Activated CD4-positive, alpha-beta T cell treated with anti-CD3 and anti-CD28 coated beads for 36 hours (primary cell): ENCODE measurements at regions not wholly inside any gene's neighbourhood (a gene's known extent, or its start where the extent isn't known, plus 50 kb on each side); places are given as distances from the start of the nearest gene placed in this dataset.
"Not testable (repeated sequence)": the region's sequence is repeated elsewhere in the genome, so short reads cannot be mapped to it uniquely, and the experiment has no call there.

Experiments
- ATAC-seq: fragments of 200-7000 bp; cut with Tn5 transposase; one replicate; pipeline ENCODE4 v1.10.0; 2021; ENCODE audit warnings: mild to moderate bottlenecking, moderate library complexity
- CTCF ChIA-PET: fragments of 350-600 bp; sonication (Branson Sonifier 250); formaldehyde crosslinking; loops from one replicate; lab custom pipeline; 2021; ENCODE audit warnings: antibody characterized with exemption; lab: Charles Lee
- POLR2A ChIA-PET: fragments of 350-600 bp; sonication (Branson Sonifier 250); formaldehyde crosslinking; loops from one replicate; lab custom pipeline; 2021; ENCODE audit warnings: antibody characterized with exemption, inconsistent platforms; lab: Charles Lee
- DNase-seq: peaks from one replicate; pipeline ENCODE4 v3.0.0-alpha.2; 2020
- H3K27ac Mint-ChIP-seq: one replicate; pipeline ENCODE4 v1.8.0; 2021; ENCODE audit warnings: mixed read lengths
- H3K27me3 Mint-ChIP-seq: one replicate; pipeline ENCODE4 v1.8.0; 2021; ENCODE audit warnings: mixed read lengths
- H3K36me3 Mint-ChIP-seq: one replicate; pipeline ENCODE4 v1.8.0; 2021; ENCODE audit warnings: low read depth, mixed read lengths
- H3K4me1 Mint-ChIP-seq: one replicate; pipeline ENCODE4 v1.8.0; 2021; ENCODE audit warnings: mixed read lengths
- H3K4me3 Mint-ChIP-seq: one replicate; pipeline ENCODE4 v1.8.0; 2021; ENCODE audit warnings: mild to moderate bottlenecking, moderate library complexity, mixed read lengths
- H3K9me3 Mint-ChIP-seq: one replicate; pipeline ENCODE4 v1.8.0; 2021; ENCODE audit warnings: low read depth, mixed read lengths
- intact Hi-C, 2 experiments: fragments of 100-400 bp; cut with DNase I in 1 of 2; cut with micrococcal nuclease in 1 of 2; formaldehyde crosslinking; loops; one replicate each; pipeline versions ENCODE4 v1.14.2 to v1.15.1; 2022 to 2024; cut with DNase I, micrococcal nuclease

DNA sequence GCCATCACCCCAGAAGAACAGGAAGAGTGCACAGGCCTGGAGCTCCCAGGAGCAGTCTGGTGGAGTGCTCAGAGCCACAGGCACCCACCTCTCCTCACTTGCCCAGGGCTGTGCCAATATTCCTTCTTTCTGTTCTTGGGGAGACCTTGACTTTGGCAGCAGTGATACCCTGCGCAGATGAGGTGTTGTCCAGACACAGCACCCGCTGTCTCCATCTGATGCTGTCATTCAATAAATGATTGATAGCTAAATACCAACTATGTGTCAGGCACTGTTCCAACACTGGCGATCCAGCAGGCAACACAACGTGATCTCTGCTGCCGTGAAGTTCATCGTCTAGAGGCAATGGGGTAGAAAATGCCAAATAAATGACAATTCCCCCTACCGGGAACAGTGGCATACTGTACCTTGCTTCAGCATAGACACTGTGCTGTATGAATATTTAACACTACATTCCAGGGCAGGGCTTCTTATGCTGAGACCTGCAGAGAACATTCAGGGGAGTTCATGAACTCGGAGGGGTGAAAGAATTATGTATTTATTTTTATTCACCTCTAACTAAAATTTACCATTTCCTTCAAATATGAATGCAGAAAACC is 320.5 kb upstream of the NCKAP5 start:
- H3K36me3 Mint-ChIP-seq: no peaks in the 10 kb centered on the region
- no peak overlapping the region for H3K27ac Mint-ChIP-seq
- H3K4me1 Mint-ChIP-seq: no peaks in the 10 kb centered on the region
- no peak for DNase-seq
- intact Hi-C loops: loop anchor here (5.0 kb wide), 4 partner anchors 214 to 1009 kb away; partner anchors contain the start of gene MGAT5 (in 1 of the 2)
- H3K4me3 Mint-ChIP-seq: no peak overlapping the region
- ATAC-seq: no peak
- ChIA-PET POLR2A (no interaction called here), CTCF (interaction anchor here (0.8 to 1.2 kb wide), 3 partner anchors 8 to 524 kb away, joined by 3 to 4 read pairs (median 3); no protein-coding TSS in a partner anchor)
- no peaks in the 10 kb centered on the region for H3K9me3 Mint-ChIP-seq
- peaks cover 9% of the 10 kb centered on the region for H3K27me3 Mint-ChIP-seq

DNA sequence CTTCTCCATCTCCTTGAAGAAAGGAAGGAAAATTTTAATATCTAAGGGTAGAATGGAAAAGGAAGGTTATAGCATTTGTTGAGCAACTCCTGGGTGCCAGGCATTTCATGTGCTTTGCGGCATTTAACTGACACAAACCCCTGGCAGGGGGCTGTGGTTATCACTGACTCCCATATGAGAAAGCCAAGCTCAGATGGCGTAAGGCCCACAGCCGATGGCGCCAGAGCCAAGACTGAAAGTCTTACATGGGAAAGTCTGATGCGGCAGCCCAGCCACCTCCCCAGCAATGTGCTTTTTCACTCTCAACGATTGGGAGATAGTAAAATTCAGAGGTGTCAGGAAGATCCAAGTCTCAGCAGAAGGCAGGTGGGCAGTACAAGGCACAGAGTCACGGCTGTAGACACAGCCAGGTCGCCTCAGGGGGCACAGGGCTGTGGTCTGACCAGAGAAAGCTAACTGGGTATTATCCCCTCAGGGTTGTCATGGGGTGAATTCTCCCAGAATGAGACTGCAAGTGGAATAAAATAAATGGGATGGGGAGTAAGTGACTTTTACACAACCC is 324.2 kb upstream of the NCKAP5 start:
- intact Hi-C loops: no loop called here
- POLR2A ChIA-PET: no interaction called here

DNA sequence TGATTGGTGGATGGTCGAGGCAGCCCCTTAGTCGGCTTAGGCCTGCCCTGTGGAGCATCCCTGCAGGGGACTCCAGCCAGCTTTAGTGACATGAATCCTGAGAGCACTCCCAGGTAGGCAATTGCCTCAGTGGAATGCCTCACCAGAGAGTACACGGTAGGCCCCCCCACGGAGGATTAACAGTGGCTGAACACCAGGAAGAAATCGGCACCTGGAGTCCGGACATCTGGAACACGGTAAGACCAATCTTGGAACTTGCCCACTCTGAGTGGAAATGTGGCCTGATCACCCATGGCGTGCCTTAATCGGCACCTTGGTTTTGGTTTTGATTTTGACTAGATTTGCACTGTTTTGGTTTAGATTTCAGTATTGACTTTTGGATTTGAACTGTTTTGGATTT is 326.2 kb upstream of the NCKAP5 start:
- Mint-ChIP-seq H3K9me3 (peaks cover 9% of the 10 kb centered on the region), H3K4me1 (no peaks in the 10 kb centered on the region), H3K27ac (no peak overlapping the region), H3K36me3 (no peaks in the 10 kb centered on the region), H3K27me3 (peaks cover 5% of the 10 kb centered on the region), H3K4me3 (no peak overlapping the region)
- DNase-seq: no peak
- POLR2A ChIA-PET: no interaction called here
- intact Hi-C loops: no loop called here
- ATAC-seq: no peak
- CTCF ChIA-PET: no interaction called here

More for the DNA sequence above, 324.2 kb upstream of the NCKAP5 start:
- ATAC-seq: no peak
- Mint-ChIP-seq H3K27me3 (peaks cover 5% of the 10 kb centered on the region), H3K9me3 (peaks cover 9% of the 10 kb centered on the region), H3K4me1 (no peaks in the 10 kb centered on the region), H3K4me3 (no peak overlapping the region), H3K27ac (no peak overlapping the region), H3K36me3 (no peaks in the 10 kb centered on the region)
- CTCF ChIA-PET: no interaction called here
- no peak for DNase-seq

DNA sequence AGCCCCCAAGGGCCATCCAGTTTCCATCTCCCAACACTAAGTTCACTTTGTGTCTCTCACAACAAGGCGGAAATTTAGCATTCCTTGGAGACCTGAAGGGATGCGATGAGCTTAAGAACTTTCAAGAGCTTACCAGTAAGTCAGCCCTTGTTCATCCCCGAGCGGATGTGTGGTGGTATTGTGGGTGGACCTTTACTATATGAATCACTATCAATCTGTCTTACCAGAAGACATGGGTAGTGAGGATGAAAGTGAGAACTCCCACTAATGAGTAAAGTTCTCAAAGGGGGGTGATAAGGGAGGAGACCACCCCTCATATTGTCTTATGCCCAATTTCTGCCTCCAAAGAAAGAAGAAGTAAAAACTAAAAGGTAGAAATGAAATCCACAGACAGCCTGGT is 329.6 kb upstream of the NCKAP5 start:
- POLR2A ChIA-PET, H3K9me3 Mint-ChIP-seq, H3K36me3 Mint-ChIP-seq, intact Hi-C loops, H3K27ac Mint-ChIP-seq, CTCF ChIA-PET, DNase-seq, H3K27me3 Mint-ChIP-seq, H3K4me3 Mint-ChIP-seq, ATAC-seq, H3K4me1 Mint-ChIP-seq: not testable (repeated sequence)

DNA sequence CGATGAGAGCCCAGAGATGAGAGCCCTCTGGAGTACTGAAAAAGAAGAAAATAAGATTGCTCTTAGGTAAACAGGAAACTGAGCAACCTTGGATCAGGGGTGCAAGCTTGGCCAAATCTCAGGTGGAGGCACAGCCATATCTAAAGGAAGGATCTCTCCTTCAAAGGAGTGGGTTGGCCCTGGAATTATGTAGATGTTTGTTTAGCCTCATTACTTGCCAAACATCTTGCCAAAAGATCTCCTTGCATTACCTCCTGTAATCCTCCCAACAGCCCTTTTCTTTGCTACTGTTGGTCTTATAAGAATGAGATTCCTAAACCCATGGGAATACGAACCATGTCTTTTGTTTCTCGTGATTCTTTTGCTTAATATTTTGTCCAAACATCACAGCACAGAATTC is 332.6 kb upstream of the NCKAP5 start:
- ATAC-seq (no peak), DNase-seq (no peak)
- Mint-ChIP-seq H3K4me3 (no peak overlapping the region), H3K9me3 (no peaks in the 10 kb centered on the region), H3K4me1 (no peaks in the 10 kb centered on the region), H3K27me3 (peaks cover 6% of the 10 kb centered on the region), H3K27ac (no peak overlapping the region), H3K36me3 (no peaks in the 10 kb centered on the region)
- intact Hi-C loops: no loop called here
- ChIA-PET POLR2A (no interaction called here), CTCF (no interaction called here)

DNA sequence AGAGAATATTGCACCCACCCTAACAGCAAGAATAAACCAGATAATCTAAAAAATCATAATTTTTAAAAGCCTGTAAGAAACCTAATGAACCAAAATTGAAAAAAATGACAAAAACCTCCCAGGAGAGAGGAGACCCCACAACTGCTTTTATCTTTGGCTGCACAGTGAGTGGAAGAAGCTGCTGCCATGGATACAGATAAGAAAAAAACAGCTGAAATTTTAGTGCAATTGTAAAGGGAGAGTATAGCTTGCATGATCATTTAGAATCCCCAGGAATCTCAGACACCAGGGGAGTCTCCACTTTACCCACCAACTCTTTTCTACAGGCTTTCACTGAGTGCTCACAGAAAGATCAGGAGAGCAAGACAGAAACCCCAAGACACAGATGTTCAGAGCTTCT is 338.1 kb upstream of the NCKAP5 start:
- Mint-ChIP-seq H3K36me3 (no peaks in the 10 kb centered on the region), H3K4me1 (no peaks in the 10 kb centered on the region), H3K27me3 (peaks cover 19% of the 10 kb centered on the region), H3K27ac (no peak overlapping the region), H3K9me3 (no peaks in the 10 kb centered on the region), H3K4me3 (no peak overlapping the region)
- no peak for DNase-seq
- intact Hi-C loops: no loop called here
- ChIA-PET CTCF (interaction anchor here (0.6 to 1.4 kb wide), 2 partner anchors 21 to 895 kb away, joined by 3 to 7 read pairs; no protein-coding TSS in a partner anchor), POLR2A (no interaction called here)
- ATAC-seq: no peak

DNA sequence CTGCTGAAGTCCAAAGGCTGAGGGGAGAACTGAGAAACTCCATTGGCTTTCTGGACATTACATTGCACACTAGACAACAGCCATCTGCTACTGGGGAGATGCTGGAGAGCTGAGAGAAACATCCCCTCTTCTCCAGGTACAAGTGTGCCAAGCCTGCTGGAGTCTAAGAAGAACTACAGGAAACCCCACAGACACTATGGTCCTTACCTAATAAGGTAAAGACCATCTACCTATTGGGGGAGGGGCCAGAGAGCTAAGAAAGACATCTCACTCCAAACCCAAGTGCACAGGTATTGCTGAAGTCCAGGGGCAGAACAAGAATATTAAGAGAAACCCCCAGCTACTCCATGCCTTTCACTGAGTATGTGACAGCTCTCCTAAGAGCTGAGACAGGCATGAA is 338.7 kb upstream of the NCKAP5 start:
- ChIA-PET CTCF (no interaction called here), POLR2A (no interaction called here)
- H3K27me3 Mint-ChIP-seq: peaks cover 18% of the 10 kb centered on the region
- intact Hi-C loops: no loop called here
- no peak overlapping the region for H3K27ac Mint-ChIP-seq
- no peak overlapping the region for H3K4me3 Mint-ChIP-seq
- H3K9me3 Mint-ChIP-seq: no peaks in the 10 kb centered on the region
- H3K4me1 Mint-ChIP-seq: no peaks in the 10 kb centered on the region
- no peak for DNase-seq
- H3K36me3 Mint-ChIP-seq: no peaks in the 10 kb centered on the region
- no peak for ATAC-seq

DNA sequence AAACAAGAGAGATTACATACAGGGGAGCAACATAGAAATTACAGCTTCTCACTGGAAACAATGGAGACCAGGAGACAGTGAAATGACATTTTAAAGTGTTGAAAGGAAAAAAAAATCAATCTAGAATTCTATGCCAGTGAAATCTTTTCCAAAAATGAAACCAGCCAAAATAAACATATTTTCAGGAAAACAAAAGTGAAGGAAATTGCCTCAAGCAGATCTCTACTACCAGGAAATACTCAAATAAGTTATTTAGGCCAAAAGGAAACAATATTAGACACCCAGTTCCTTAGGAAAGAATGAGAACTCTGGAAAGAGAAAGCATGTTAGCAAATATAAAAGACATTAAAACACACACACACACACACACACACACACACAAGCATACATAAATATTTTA is 339.9 kb upstream of the NCKAP5 start:
- intact Hi-C loops: no loop called here
- Mint-ChIP-seq H3K36me3 (no peaks in the 10 kb centered on the region), H3K4me1 (no peaks in the 10 kb centered on the region), H3K27me3 (peaks cover 14% of the 10 kb centered on the region), H3K27ac (no peak overlapping the region), H3K4me3 (no peak overlapping the region), H3K9me3 (no peaks in the 10 kb centered on the region)
- DNase-seq (no peak), ATAC-seq (no peak)
- POLR2A ChIA-PET: no interaction called here
- CTCF ChIA-PET: no interaction called here

DNA sequence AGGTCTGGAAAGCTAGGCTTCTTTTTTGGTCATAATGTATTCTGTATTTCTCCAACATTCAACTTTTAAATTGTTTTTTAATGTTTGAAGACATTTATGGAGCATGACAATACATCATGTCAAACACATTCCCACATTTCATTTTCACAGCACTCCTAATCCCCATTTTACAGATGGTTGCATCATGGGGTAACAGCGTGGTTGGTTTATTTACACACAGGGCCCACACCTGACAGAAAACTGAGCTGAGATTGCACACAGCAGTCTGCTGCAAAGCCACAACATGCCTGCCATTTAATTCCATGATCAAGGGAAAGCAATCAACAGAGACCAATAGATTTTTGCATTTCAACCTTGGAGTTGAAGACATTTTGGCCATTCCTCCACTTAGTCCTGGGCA is 335.7 kb upstream of the MGAT5 start:
- ChIA-PET POLR2A (no interaction called here), CTCF (no interaction called here)
- Mint-ChIP-seq H3K4me3 (no peak overlapping the region), H3K27ac (no peak overlapping the region), H3K36me3 (no peaks in the 10 kb centered on the region), H3K9me3 (no peaks in the 10 kb centered on the region), H3K27me3 (peaks cover 7% of the 10 kb centered on the region), H3K4me1 (no peaks in the 10 kb centered on the region)
- ATAC-seq (no peak), DNase-seq (no peak)
- intact Hi-C loops: no loop called here

DNA sequence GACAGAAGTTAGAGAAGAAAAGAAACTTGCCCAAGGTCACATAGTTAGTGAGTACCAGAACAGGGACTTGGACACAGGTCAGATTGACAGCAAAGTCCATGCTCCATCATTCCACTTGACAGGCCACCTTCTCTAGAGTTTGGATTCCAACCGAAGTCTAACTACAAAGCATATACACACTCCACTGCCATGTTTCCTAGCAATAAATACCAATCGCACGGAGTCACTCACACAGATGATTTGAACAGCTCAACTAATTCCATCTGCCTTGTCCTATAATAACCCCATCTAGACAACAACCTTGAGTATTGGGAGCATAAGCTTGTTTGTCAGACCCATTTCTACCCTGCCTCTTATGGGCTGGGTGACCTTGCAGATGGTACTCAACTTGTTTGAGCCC is 334.6 kb upstream of the MGAT5 start:
- ATAC-seq: no peak
- Mint-ChIP-seq H3K27me3 (peaks cover 13% of the 10 kb centered on the region), H3K4me1 (no peaks in the 10 kb centered on the region), H3K4me3 (no peak overlapping the region), H3K27ac (no peak overlapping the region), H3K36me3 (no peaks in the 10 kb centered on the region), H3K9me3 (no peaks in the 10 kb centered on the region)
- CTCF ChIA-PET: no interaction called here
- intact Hi-C loops: no loop called here
- POLR2A ChIA-PET: no interaction called here
- DNase-seq: no peak

DNA sequence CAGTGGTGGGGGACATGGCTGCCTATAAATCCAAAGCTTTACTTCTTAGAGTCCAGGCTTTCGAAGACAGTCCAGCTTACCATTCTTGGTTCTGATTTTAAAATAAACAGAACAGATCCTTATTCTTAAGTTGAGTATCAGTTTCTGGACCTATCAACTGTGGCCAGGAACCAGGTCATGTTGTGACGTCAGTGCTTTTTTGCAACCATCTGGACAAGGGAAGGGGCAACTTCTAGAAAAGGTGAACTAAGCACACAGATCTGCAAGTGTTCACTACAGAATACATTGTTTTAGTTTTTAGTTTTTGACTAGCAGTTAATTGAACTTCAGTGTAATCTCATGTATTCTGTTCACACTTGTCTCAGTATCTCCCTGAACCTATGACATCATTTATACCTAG is 326.0 kb upstream of the MGAT5 start:
- ChIA-PET POLR2A (no interaction called here), CTCF (no interaction called here)
- H3K9me3 Mint-ChIP-seq: no peaks in the 10 kb centered on the region
- no peak overlapping the region for H3K4me3 Mint-ChIP-seq
- no peak overlapping the region for H3K27ac Mint-ChIP-seq
- intact Hi-C loops: no loop called here
- H3K27me3 Mint-ChIP-seq: peaks cover 24% of the 10 kb centered on the region
- H3K36me3 Mint-ChIP-seq: no peaks in the 10 kb centered on the region
- no peaks in the 10 kb centered on the region for H3K4me1 Mint-ChIP-seq
- ATAC-seq (no peak), DNase-seq (no peak)

DNA sequence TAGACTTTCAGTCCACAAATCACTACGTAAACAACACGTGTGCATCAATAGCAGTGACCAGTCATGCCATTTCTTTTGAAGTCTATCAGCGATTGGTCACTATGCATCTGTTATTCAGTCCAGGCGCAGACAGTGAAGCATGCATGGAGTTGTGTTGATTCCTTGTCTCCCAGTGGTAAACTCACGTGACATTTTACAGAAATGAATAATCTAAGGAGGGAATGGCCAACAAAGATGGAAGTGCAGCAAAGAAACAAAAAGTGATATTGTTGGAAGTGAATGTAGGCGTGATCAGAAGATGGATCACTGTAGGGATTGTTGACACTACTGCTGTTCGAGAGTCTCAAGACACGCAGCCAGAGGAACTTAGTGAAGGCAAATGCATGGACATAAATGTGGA is 317.8 kb upstream of the MGAT5 start:
- POLR2A ChIA-PET: no interaction called here
- DNase-seq (no peak), ATAC-seq (no peak)
- Mint-ChIP-seq H3K4me1 (no peaks in the 10 kb centered on the region), H3K9me3 (no peaks in the 10 kb centered on the region), H3K27ac (no peak overlapping the region), H3K36me3 (no peaks in the 10 kb centered on the region), H3K27me3 (peaks cover 14% of the 10 kb centered on the region), H3K4me3 (no peak overlapping the region)
- CTCF ChIA-PET: no interaction called here
- intact Hi-C loops: no loop called here
